Activated CD4-positive, alpha-beta T cell treated with anti-CD3 and anti-CD28 coated beads, Interleukin-2, Interleukin-6, amounts not matched to agents 100 ng/mL and 50 ng/mL, durations not matched to agents 16 hours and 8 hours (primary cell): ENCODE measurements at regions not wholly inside any gene's neighbourhood (a gene's known extent, or its start where the extent isn't known, plus 50 kb on each side); places are given as distances from the start of the nearest gene placed in this dataset.
"Not testable (repeated sequence)": the region's sequence is repeated elsewhere in the genome, so short reads cannot be mapped to it uniquely, and the experiment has no call there.

ENCODE experiments used
- DNase-seq: peaks from one replicate; pipeline ENCODE4 v3.0.0-alpha.2; 2020

DNA sequence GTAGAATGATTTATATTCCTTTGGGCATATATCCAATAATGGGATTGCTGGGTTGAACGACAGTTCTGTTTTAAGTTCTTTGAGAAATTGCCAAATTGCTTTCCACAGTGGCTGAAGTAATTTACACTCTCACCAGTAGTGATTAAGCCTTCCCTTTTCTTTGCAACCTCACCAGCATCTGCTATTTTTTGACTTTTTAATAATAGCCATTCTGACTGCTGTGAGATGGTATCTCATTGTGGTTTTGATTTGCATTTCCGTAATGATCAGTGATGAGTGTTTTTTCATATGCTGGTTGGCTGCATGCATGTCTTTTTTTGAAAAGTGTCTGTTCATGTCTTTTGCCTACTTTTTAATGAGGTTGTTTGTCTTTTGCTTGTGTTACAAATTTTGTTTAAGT is 233.8 kb downstream of the SNX19 start:
- not testable (repeated sequence) for DNase-seq

DNA sequence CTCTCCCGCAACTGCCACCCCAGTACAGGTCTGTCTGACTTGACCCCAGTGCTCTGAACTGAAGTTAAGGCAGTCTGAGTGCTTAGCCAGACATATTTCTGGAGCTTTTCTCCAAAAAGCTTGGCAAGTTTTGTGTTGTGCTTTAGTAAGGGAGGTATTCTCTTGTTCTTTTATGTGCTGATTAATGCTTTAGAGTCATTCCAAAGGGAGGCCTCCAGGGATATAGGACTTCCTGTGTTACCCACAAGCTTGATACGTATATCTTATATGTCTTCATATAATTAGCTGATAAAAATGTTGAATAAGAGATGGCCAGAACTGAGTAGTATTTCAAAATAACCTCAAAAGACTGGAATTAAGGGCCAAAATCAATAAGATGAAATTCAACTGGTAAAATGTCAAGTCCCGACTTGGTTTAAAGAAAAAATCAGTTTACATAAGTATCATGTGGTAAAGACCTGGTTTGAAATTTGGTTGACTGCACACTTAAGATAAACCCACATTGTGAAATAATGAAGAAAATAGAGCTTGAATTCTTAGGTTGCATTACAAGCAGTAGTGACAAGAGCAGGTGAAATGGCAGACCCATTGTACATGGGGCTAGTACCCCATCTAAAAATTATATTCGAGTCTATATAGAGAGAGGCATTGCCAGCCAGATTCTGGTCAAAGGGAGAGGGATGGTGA is 226.9 kb downstream of the SNX19 start:
- DNase-seq = no peak

DNA sequence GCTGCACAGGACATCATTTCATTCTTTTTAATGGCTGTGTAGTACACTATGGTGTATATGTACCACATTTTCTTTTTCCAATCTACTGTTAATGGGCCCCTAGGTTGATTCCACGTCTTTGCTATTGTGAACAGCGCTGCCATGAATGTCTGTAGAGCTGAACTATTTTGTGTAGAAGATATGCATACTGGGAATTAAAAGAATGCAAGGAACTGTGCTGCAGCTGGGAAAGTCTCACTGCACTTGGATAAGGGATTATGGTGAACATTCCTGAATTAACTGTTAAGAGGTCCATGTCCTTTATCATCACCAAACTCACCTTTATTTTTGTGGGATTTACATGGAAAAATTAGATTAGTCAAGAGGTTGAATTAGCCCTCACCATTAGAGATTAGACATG is 224.7 kb downstream of the SNX19 start:
- no peak for DNase-seq

DNA sequence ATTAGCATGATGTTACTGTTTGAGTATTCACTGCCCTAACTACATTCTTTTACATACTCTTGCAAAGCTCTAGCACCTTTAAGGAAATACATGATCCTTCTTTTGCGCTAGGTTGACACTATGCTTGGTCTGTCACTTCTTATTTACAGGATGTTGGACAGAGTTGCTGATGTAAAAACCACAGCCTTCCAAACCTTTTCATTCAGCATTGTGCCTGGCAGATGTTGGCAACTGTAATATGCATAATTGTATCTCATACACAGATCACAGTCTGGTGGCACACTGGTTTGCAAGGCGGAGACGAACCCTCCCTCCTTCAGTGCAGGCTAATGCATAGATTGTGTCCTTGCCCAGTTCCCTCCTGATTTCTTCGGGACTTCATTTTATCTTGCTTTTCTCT is 224.1 kb downstream of the SNX19 start:
- no peak for DNase-seq

DNA sequence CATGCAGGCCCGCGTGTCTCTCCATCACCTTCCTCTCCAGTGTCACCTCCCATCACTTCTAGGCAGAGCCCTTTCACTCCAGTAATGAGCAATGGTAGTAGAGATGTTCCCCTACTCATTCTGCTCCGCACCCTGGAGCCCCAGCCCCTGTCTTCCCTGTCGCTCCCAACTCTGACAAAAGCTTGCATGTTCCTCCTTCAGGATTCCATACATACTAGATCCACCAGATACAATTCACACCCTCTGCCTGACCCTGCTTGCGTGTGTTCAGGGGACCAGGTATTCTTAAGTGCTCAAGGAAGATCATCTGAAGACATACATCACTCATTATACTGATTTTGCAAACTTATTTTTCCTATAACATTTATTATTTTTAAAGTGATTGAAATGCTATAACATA is 222.7 kb downstream of the SNX19 start:
- DNase-seq = no peak

DNA sequence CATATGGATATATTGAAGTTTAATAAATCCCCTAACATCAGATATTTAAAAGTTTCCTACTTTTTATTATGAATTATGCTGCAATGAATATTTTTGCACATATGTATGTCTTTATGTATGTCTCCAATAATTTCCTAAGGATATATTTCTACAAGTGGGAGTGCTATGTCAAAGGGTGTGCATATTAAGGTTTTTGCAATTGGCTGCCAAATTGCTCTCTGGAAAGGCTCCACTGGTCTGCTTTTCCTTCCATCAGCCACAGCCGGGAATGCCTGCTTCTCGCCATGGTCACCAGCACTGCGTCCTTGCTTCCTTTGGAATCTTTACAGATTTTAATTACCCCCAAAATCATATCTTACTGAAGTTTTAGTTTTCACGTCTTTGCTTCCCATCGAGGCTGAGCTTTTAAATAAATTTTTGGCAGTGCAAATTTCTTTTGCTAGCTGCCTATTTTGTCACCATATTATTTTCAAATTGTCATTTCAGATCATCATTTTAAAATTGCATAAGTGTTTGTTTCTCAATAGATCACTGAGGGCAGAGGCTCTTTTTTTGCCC is 221.7 kb downstream of the SNX19 start:
- no peak for DNase-seq

DNA sequence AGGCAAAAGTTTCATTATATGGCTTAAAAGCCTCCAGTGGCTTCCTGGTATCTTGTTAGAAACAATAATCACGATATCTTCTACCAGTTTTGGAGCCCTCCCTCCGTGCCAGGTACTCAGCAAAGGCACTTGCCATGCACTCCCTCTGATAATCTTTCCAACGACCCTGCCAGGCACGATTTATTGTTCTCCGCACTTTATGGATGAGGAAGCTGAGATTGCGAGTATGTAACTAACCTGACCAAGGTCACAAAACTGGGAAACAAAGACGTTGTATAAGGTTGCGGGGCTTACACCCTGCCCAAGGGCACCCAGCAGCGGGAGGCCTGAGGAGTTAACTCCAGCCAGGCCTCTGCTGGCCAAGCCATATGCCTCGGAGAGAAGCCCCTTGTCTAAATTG is 218.1 kb downstream of the SNX19 start:
- no peak for DNase-seq

DNA sequence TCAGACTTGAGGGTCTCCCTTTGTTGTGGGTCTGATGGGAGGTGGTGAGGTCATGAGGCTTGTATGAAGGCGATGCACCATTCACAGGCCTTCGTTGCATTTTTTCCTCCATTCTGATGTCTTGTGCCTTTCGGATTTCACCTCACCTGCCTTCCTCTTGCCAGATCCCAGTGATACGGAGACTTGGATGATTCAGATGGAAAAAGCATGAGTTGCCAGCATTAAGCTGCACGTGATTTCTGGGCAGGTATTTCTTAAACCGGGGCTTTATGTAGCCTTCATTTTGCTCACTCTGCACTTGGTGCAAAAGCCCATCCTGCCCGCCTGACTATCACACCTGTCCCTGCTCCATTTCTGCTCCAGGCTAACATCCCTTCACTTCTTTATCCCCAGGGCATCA is 216.7 kb downstream of the SNX19 start:
- no peak for DNase-seq

DNA sequence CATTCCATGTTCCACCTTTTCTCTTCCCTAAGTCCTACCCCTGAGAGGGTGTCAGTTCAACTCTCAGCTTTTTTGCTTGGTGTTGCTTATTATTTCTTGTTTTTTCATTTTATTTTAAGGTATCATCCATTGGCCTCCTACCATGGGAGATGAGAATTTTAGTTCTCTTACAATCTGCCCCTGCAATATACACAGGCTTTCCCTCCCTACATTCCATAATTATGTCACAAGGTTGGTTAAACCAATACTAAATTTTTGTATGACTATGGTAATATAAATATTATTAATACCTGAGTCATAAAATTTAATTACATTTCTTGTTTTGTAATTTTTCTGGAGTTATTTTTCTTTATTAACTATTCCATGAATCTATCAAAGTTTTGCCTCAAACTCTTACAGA is 216.2 kb downstream of the SNX19 start:
- no peak for DNase-seq

DNA sequence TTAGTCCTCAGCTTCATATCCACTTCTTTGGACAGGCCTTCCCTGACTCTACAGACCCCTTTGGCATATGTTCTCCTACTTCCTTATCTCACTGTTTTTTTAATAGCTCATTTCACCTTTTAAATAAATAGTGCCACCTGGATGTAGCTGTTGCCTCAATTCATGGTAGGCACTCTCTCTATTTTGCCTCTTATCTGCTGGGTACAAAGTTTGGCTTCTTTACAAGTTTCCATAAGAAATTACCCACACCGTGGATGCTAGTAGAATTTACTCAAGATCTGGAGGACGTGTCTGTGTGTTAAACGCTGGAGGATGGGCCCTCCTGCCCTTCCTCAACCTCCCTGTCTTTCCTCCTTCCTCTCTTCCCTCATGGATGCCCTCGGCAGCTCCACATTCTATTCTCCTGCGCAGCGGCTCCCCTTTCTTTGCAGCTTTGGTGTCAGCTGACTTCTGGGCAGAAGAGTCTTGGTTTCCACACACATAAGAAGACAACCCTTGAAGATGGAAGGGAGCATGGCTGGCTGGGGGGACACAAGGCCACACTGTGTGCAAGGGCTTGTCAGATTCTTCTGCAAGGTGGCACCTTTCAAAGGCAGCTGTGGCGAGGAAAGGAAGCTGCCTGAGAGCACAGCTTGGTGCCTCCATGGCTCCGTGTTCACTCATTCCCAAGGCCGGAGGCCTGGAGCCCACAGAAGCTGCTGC is 212.6 kb downstream of the SNX19 start:
- no peak for DNase-seq

DNA sequence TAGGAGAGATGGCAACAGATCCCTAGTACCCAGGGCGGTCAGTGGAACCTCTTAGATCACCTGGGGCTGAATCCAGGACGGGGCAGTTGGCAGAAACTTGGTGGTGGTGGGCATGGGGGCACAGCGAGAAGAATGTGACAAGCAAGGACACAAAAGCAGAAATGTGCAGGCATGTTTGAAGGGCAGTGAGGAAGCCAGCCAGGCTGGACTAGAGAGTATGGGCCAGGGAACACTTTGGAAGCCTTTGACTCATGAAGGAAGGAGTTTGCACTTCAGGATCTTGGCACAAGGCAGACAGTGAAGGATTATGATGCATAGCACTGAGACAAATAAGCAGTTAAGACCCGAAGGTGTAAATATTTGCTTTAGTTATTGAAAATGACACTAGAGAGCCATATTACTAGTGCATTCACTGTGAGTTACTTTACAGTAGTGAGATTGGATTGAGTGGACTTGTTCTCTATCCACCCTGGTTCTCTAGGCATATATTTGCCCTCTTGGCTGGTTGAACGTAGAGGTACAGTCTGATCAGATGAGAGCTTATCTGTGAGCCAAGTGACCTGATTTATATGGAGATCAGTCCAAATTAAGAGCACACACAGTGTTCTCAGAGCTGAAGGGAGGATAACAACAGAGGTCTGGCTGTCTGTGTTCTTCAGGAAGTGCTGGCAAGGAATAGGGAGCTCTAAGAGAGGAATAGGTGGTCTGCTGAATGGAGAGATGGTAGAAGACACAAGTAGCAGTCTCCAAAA is 210.4 kb downstream of the SNX19 start:
- DNase-seq = no peak

DNA sequence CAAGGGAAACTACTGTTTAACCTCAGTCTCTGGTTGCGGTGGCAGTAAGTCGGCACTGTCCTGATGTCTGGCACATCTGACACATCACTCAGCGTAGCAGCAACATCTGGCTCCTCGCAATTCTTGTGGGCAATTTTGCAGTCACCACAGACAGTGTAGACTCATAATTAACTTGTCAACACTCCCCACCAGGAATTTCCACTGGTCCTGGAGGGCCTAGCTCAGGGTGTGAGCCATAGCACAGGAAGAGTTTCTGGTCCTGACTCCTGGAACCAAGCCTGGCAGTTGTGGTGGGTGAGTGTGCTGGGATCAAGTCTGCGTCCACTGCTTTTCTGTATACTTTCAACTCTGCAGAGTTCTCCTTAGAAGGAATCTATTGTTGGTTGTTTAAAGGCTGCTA is 209.7 kb downstream of the SNX19 start:
- DNase-seq = no peak

DNA sequence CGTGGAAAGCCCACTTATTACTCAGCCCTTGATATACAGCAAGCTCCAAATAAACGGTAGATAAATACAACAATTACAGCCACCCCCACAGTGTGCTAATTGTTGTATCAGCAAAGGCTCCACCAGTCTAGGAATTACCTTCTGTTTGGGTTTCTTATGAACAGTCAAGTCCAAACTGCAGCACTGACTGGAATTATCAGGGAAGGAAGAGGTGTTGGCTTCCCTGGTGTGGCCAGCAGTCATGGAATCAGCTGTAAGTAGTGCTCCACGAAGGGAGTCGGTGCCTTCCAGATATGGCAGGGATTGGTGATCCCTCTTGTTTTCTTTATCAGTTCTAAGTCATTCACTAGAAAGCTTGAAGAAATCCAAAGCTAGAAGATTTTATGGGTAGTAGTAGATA is 209.1 kb downstream of the SNX19 start:
- no peak for DNase-seq

DNA sequence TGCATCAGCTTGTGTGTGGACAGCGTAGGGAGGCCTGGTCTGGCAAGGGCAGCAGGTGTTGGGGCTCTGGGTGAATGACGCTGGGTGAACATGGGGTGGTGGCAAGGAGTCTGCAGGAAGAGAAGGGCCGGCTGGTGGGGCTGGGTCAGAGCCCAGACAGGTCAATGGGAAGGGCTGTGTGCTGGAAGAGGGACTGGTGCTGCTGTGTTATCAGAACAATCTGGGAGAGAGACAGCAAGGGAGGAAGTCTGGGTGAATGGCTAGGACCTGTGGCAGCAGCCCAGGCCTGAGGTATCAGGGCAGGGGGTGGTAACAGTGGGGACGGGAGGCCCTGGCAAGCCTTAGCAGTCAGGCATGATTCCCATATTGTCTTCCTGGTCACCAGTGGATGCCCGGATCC is 206.7 kb downstream of the SNX19 start:
- DNase-seq = no peak

DNA sequence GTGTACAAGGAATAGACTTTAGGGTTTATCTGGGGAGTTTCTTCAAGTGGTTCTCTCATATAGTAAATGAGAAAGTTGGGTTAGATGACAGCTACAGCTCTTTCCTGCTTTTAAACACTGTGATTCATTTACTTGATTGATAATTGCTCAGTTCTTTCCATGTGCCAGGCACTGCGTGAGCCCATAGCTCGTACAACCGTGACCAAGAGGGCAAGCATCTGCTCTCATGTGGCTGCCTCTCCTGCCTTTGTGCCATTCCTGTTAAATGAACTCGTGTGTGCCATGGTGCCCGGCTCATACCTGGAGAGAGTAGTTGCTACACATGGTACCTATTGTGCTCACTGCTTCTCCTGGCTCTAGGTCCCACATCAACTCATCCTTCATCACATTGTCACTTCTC is 206.3 kb downstream of the SNX19 start:
- DNase-seq = no peak

DNA sequence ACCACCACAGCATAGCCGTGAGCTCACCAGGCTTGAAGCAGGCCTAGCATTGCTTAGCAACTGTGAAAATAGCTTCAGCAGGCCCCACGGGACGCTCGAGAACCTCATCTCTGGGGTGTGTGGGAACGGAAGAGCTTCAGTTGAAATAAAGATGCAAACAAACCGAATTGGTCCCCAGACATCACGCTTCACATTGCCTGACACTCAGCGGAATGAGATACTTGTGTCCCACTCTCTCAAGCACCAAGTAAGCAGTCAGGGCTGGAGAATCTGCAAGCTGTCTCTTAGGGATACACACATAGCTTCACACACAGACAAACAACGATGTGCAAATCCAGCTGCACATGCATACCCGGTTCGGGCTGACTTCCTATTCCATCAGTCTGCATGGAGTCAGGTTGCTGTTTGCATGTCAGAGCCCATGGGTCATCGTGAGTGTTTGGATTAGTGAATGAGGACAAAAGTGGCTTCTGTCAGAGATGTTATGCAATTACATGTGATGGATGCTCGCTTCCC is 205.7 kb downstream of the SNX19 start:
- DNase-seq = no peak

DNA sequence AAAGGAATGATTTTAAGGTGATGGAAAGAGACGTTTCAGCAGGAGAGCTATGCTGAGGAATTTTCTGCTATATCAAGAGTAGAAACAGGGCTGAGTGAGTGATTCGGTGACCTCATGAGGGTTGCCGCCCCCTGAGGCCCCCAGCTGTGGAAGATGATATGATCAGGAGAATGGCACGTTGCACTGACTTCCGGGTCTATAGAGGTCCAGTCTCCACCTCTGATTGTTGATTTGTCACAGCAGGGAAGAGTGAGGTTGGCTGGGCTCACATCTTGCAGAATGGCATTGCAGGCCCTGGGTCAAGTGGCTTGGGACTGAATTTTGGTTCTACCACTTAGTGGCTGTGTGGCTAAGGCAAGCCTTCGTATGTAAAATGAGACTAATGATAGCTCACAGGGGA is 205.1 kb downstream of the SNX19 start:
- DNase-seq = no peak

DNA sequence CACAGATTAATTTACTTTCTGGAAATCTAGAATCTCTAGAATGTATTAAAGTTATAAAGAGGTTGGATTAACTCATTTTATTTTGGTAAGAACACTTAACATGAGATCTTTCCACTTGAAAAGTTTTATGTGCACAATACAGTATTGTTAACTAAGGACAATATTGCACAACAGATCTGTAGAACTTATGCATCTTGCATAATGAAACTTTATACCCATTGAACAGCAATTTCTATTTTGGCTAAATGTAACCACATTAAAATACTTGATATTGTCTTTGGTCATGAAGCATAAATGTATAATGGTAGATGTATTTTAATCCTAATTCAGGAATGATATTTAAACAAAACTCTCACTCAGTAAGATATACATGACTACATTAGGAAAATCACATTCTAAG is 203.8 kb downstream of the SNX19 start:
- DNase-seq = no peak

DNA sequence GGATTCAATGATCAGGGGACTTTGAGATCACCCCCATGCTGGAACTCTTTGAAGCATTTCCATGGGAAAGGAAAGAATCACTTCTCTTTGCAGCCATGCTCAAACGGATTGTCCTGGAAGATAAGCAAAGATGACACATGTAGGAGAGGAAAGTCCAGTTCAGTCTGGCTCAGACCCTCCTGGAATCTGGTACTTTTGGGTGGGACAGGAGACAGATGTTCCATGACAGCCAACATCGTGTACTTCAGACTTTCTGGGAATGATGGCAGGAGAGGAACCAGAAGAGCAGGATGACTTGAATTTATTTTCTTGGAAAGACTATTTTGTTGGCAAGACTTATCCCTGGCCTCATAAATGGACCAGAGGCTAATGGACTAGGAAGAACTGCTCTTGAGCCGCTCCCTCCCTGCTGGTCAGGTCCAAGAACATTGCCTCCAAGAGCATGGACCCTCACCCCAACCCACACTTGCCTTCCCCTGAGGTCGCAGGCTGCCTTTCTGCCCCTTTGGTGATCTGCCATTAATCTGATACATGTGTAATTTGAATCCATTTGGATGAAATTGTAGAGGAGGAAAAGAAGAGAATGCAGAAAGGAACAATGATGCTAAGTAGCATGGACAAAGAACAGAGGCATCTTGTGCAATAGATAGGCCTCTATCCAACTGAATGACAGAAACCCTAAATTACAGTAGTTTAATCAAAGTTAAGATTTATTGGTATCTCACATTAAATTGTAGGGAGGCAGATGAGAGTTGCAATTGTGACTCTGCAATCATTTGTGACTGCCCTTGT is 201.0 kb downstream of the SNX19 start:
- DNase-seq = no peak

DNA sequence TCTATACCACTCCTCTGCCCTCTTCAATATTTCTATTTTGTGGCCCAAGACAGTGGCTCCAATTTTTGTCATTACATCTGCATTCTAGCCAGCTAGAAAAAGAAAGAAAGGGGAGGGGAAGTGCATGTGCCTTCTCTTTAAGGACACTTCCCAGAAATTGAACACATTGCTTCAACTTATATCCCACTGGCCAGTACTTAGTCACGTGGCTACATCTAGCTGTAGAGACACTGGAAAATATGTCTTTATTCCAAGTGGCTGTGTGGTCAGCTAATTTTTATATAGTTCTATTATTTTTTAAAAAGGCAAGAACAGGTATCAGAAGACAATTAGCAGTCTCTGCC is 200.4 kb downstream of the SNX19 start:
- DNase-seq = no peak

DNA sequence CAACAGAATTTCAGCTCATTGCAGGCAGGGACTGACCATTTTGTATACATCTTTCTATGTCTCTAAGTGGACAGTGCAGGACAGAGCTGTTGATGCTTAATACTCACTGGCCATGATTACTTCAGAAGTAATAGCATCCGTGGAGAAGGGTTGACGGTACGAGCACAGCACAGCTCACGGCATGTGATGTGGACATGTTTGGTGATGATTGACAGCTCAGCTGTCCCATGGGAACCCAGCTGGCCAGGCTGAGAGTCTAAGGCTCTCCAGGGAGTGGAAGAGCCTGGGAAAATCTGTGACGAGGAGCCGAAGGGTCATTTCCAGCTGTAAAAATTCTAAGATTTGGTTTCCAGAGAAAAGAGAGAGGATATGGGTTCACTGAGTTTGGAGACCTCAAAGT is 198.2 kb downstream of the SNX19 start:
- no peak for DNase-seq

DNA sequence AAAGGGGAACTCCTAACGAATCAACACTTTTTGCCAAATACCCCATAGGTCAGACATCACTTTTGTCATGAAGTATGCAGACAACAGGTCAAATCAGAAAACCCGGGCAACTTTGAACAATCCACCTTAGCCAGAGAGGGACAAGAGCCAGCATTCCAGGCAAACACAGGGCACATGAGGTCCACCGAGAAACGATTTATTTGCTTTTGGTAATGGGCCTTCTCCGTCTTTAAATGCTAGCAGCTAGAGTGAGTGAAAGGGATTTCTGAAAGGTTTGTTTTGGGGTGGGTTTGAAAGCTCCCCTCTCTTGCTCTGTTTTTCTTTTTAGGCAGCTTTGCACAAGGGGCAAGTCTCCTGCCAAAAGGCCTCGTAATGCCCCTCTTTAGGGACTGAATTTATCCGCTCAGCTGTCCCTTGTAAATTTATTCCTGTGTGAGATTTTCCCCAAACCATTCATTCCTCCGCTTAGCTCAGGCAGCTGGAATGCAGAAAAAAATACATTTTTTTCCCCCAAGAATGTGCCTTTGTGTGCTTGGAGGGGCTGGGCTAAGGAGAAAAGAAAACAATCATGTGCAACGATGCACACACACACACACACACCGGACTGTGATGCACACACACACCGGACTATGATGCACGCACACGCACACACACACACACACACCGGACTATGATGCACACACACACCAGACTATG is 196.9 kb downstream of the SNX19 start:
- DNase-seq = no peak
